H1 (cell line): ENCODE measurements at regions not wholly inside any gene's neighbourhood (a gene's known extent, or its start where the extent isn't known, plus 50 kb on each side); places are given as distances from the start of the nearest gene placed in this dataset.

Source experiments
- CTCF ChIA-PET: fragments of 300-600 bp; sonication (Branson Sonifier 250); formaldehyde crosslinking; loops from one replicate; lab custom pipeline; 2021; ENCODE audit not compliant: partially characterized antibody; lab: Charles Lee
- POLR2A ChIA-PET: fragments of 300-600 bp; sonication (Branson Sonifier 250); formaldehyde crosslinking; loops from one replicate; lab custom pipeline; 2021; ENCODE audit warnings: inconsistent platforms; ENCODE audit not compliant: partially characterized antibody; lab: Charles Lee
- DNase-seq, 2 experiments: peaks; one replicate each; pipeline versions ENCODE4 v3.0.0 to v3.0.0-alpha.2; 2010 to 2022; ENCODE audit warnings: low spot score in 2 of 2, low read depth in 1 of 2, mixed read lengths in 1 of 2
- FAIRE-seq: peaks from 2 replicates; lab custom pipeline; 2011; peaks lifted over from hg19 to GRCh38; lab: Jason Lieb, UNC
- H2AFZ ChIP-seq: 2 replicates; pipeline ENCODE4 v1.8.1; 2012; ENCODE audit warnings: low read length, inconsistent platforms
- H2AK5ac ChIP-seq: 2 replicates; pipeline ENCODE4 v1.6.1; 2013; ENCODE audit warnings: low read depth, low read length
- H2BK120ac ChIP-seq: replicated peaks from 2 replicates; pipeline ENCODE3; 2013; ENCODE audit warnings: low read depth, low read length, inconsistent platforms
- H2BK12ac ChIP-seq: 2 replicates; pipeline ENCODE4 v1.6.1; 2013; ENCODE audit warnings: low read depth, low read length
- H2BK15ac ChIP-seq: 2 replicates; pipeline ENCODE4 v1.6.1; 2013; ENCODE audit warnings: low read length
- H2BK20ac ChIP-seq: 2 replicates; pipeline ENCODE4 v1.6.1; 2013; ENCODE audit warnings: low read length
- H2BK5ac ChIP-seq: 2 replicates; pipeline ENCODE4 v1.6.1; 2013; ENCODE audit warnings: low read depth, low read length
- H3K14ac ChIP-seq: 2 replicates; pipeline ENCODE4 v1.6.1; 2013; ENCODE audit warnings: inconsistent platforms; ENCODE audit not compliant: insufficient read length
- H3K18ac ChIP-seq: 2 replicates; pipeline ENCODE4 v1.6.1; 2013; ENCODE audit warnings: low read length; ENCODE audit errors: extremely low read depth
- H3K23ac ChIP-seq: 2 replicates; pipeline ENCODE4 v1.6.1; 2013; ENCODE audit warnings: inconsistent platforms; ENCODE audit not compliant: insufficient read length
- H3K23me2 ChIP-seq: 2 replicates; pipeline ENCODE4 v1.6.1; 2013; ENCODE audit warnings: low read depth, low read length
- H3K27ac ChIP-seq: 2 replicates; pipeline ENCODE4 v1.6.1; 2011; ENCODE audit warnings: low read depth, low read length, inconsistent platforms
- H3K27me3 ChIP-seq, 4 experiments: replicated peaks in 1 of 4; 1 replicate in 1 of 4; 2 replicates in 3 of 4; pipeline versions ENCODE4 v1.6.1 to v1.8.1; 2011 to 2013; ENCODE audit warnings: low read length in 3 of 4, mild to moderate bottlenecking in 3 of 4, inconsistent platforms in 2 of 4, mixed read lengths in 2 of 4, moderate library complexity in 1 of 4; ENCODE audit not compliant: control insufficient read depth in 3 of 4, insufficient read depth in 3 of 4; ENCODE audit errors: extremely low read depth in 1 of 4
- H3K36me3 ChIP-seq, 4 experiments: 2 replicates each; pipeline versions ENCODE4 v1.6.1 to v1.8.1; 2011 to 2013; ENCODE audit warnings: mild to moderate bottlenecking in 4 of 4, low read length in 3 of 4, moderate library complexity in 2 of 4, control low read depth in 1 of 4, inconsistent platforms in 1 of 4; ENCODE audit not compliant: insufficient read depth in 4 of 4, control insufficient read depth in 2 of 4
- H3K4ac ChIP-seq: replicated peaks from 2 replicates; pipeline ENCODE3; 2013; ENCODE audit warnings: low read length, low read depth, mixed read lengths, inconsistent platforms; ENCODE audit not compliant: insufficient read length
- H3K4me1 ChIP-seq, 4 experiments: replicated peaks in 1 of 4; 1 replicate in 1 of 4; 2 replicates in 3 of 4; pipeline versions ENCODE4 v1.6.1 to v1.8.1; 2011 to 2013; ENCODE audit warnings: low read length in 3 of 4, inconsistent platforms in 2 of 4, mixed read lengths in 1 of 4; ENCODE audit not compliant: insufficient read depth in 4 of 4, control insufficient read depth in 3 of 4
- H3K4me2 ChIP-seq, 2 experiments: 2 replicates each; pipeline versions ENCODE4 v1.6.1 to v1.8.1; 2011 to 2013; ENCODE audit warnings: low read depth in 2 of 2, low read length in 2 of 2, control low read depth in 1 of 2, inconsistent platforms in 1 of 2, mild to moderate bottlenecking in 1 of 2; ENCODE audit not compliant: insufficient read depth in 1 of 2
- H3K4me3 ChIP-seq, 4 experiments: fragments of 200-600, 300-600 bp in 1 of 4; sonication (generic), shearing (Covaris generic), sonication (Bioruptor Twin) in 1 of 4; 2 replicates each; pipeline versions ENCODE4 v1.5.1 to v1.8.1; 2011 to 2016; ENCODE audit warnings: low read length in 4 of 4, low read depth in 3 of 4, control low read depth in 2 of 4, inconsistent platforms in 2 of 4, mild to moderate bottlenecking in 2 of 4, mixed read lengths in 1 of 4, moderate library complexity in 1 of 4; ENCODE audit not compliant: insufficient read depth in 2 of 4; ENCODE audit errors: extremely low read depth in 1 of 4
- H3K56ac ChIP-seq: replicated peaks from 2 replicates; pipeline ENCODE3; 2013; ENCODE audit warnings: low read depth, mild to moderate bottlenecking, mixed read lengths, low read length, inconsistent platforms; ENCODE audit not compliant: insufficient read length
- H3K79me1 ChIP-seq: 2 replicates; pipeline ENCODE4 v1.6.1; 2013; ENCODE audit warnings: low read depth, low read length, control low read depth
- H3K79me2 ChIP-seq, 2 experiments: 2 replicates each; pipeline versions ENCODE4 v1.6.1 to v1.8.1; 2012 to 2013; ENCODE audit warnings: low read length in 2 of 2, mild to moderate bottlenecking in 2 of 2, inconsistent platforms in 1 of 2; ENCODE audit not compliant: insufficient read depth in 2 of 2, control insufficient read depth in 1 of 2
- H3K9ac ChIP-seq, 4 experiments: replicated peaks in 1 of 4; 1 replicate in 1 of 4; 2 replicates in 3 of 4; pipeline versions ENCODE4 v1.6.1 to v1.8.1; 2011 to 2013; ENCODE audit warnings: low read depth in 3 of 4, low read length in 3 of 4, control low read depth in 2 of 4, mild to moderate bottlenecking in 2 of 4, moderate library complexity in 2 of 4, inconsistent platforms in 1 of 4; ENCODE audit errors: extremely low read depth in 1 of 4
- H3K9me3 ChIP-seq, 2 experiments: 2 replicates each; pipeline versions ENCODE4 v1.6.1 to v1.8.1; 2012 to 2013; ENCODE audit warnings: mild to moderate bottlenecking in 2 of 2, moderate library complexity in 2 of 2, control low read depth in 1 of 2, inconsistent platforms in 1 of 2, low read depth in 1 of 2, low read length in 1 of 2, mixed read lengths in 1 of 2; ENCODE audit not compliant: insufficient read depth in 2 of 2
- H4K20me1 ChIP-seq, 2 experiments: replicated peaks in 1 of 2; 2 replicates each; pipeline versions ENCODE3 to v1.8.1; 2011 to 2013; ENCODE audit warnings: inconsistent platforms in 2 of 2, low read length in 2 of 2, mild to moderate bottlenecking in 1 of 2; ENCODE audit not compliant: insufficient read depth in 2 of 2, control insufficient read depth in 1 of 2
- H4K5ac ChIP-seq: 2 replicates; pipeline ENCODE4 v1.6.1; 2013; ENCODE audit warnings: low read length, low read depth, mixed read lengths, inconsistent platforms; ENCODE audit not compliant: insufficient read length
- H4K8ac ChIP-seq: 2 replicates; pipeline ENCODE4 v1.8.0; 2013; ENCODE audit warnings: mild to moderate bottlenecking, moderate library complexity, low read length, inconsistent platforms; ENCODE audit not compliant: insufficient read depth; ENCODE audit errors: extremely low read depth
- H4K91ac ChIP-seq: replicated peaks from 2 replicates; pipeline ENCODE3; 2013; ENCODE audit warnings: low read length, mixed read lengths, inconsistent platforms; ENCODE audit not compliant: insufficient read length
- BACH1 ChIP-seq: IDR thresholded peaks from 2 replicates; pipeline ENCODE4 v1.6.1; 2012; ENCODE audit warnings: low read length, improper control_type of control experiment
- CBX8 ChIP-seq: fragments of 300-800, 300-1000 bp; sonication (generic); IDR thresholded peaks from 2 replicates; pipeline ENCODE4 v1.7.1; 2016; ENCODE audit warnings: low read depth, low read length, borderline replicate concordance
- CEBPB ChIP-seq: IDR thresholded peaks from 2 replicates; pipeline ENCODE4 v1.6.1; 2012; ENCODE audit warnings: low read depth, low read length
- EGR1 ChIP-seq: IDR thresholded peaks from 2 replicates; pipeline ENCODE4 v1.6.1; 2011; ENCODE audit warnings: low read depth, low read length, borderline replicate concordance
- FOSL1 ChIP-seq: IDR thresholded peaks from 2 replicates; pipeline ENCODE4 v1.6.1; 2011; ENCODE audit warnings: mild to moderate bottlenecking, low read depth, low read length, moderate library complexity; ENCODE audit not compliant: insufficient read depth
- HDAC6 ChIP-seq: IDR thresholded peaks from one replicate; pipeline ENCODE4 v1.7.1; 2012; ENCODE audit warnings: low read depth, mild to moderate bottlenecking, inconsistent platforms, low read length, moderate library complexity
- JUN ChIP-seq: IDR thresholded peaks from 2 replicates; pipeline ENCODE4 v1.6.1; 2011; ENCODE audit warnings: low read depth, mild to moderate bottlenecking, improper control_type of control experiment, low read length
- POLR2A ChIP-seq, 2 experiments: IDR thresholded peaks; 1 replicate in 1 of 2; 2 replicates in 1 of 2; pipeline ENCODE4 v1.6.1; 2011; ENCODE audit warnings: low read depth in 2 of 2, low read length in 2 of 2, mild to moderate bottlenecking in 2 of 2; ENCODE audit errors: control extremely low read depth in 1 of 2
- WGBS, 2 experiments: shearing (Covaris generic) in 1 of 2; methylation state at CpG; one replicate each; pipeline versions ENCODE4 v1.1.6 to v1.1.7; 2013 to 2015; ENCODE audit warnings: low lambda C conversion rate in 2 of 2, mixed read lengths in 2 of 2, inconsistent platforms in 1 of 2, low coverage in 1 of 2, missing lambda C conversion rate in 1 of 2; ENCODE audit not compliant: insufficient replicate concordance in 2 of 2, insufficient coverage in 1 of 2, insufficient read length in 1 of 2; ENCODE audit errors: extremely low coverage in 1 of 2, missing lambda C conversion rate in 1 of 2; 5-methylcytosine and 5-hydroxymethylcytosine counted together

- Histone ChIP-seq H3K23ac (no peak overlapping the region), H2BK20ac (no peak overlapping the region), H4K20me1 (no peaks in the 10 kb centered on the region), H3K27ac (no peak overlapping the region), H3K23me2 (no peaks in the 10 kb centered on the region), H2AFZ (no peak overlapping the region), H2BK12ac (no peak overlapping the region), H3K9me3 (no peaks in the 10 kb centered on the region), H2BK15ac (no peak overlapping the region), H3K56ac (no peak overlapping the region), H3K79me1 (no peaks in the 10 kb centered on the region), H2BK120ac (no peak overlapping the region), H3K18ac (no peak overlapping the region), H4K91ac (no peak overlapping the region), H3K79me2 (no peaks in the 10 kb centered on the region), H3K4me3 (no peak overlapping the region), H2AK5ac (no peak overlapping the region), H3K27me3 (no peaks in the 10 kb centered on the region), H3K9ac (no peak overlapping the region), H3K4me2 (no peak overlapping the region), H3K4me1 (no peaks in the 10 kb centered on the region), H3K36me3 (no peaks in the 10 kb centered on the region), H4K8ac (no peak overlapping the region), H3K14ac (no peak overlapping the region), H2BK5ac (no peak overlapping the region), H3K4ac (no peak overlapping the region), H4K5ac (no peak overlapping the region)
- FAIRE-seq = no peak
- ChIA-PET POLR2A (no interaction called here), CTCF (no interaction called here)
- DNase-seq = no peak
- WGBS, 2 experiments = 97% methylated on average over 5 of the region's 5 CpGs; no CpG with 5 or more reads in 1 of the 2 experiments
- no peak for TF ChIP-seq EGR1
- TF ChIP-seq CEBPB = no peak
- TF ChIP-seq POLR2A (IDR thresholded peaks at IDR 0.05; ENCODE audit: control extremely low read depth in 1 of 2, low read depth in 2 of 2, low read length in 2 of 2) = no peak
- TF ChIP-seq BACH1 = no peak
- no peak for TF ChIP-seq HDAC6
- TF ChIP-seq CBX8 = no peak
- no peak for TF ChIP-seq FOSL1
- TF ChIP-seq JUN = no peak
Measured at GRCh38 chr7:156255635-156256034, 384.9 kb upstream of the RNF32 start.
